ENCODE measurements at regions not wholly inside any gene's neighbourhood (a gene's known extent, or its start where the extent isn't known, plus 50 kb on each side); places are given as distances from the start of the nearest gene placed in this dataset.
"Not testable (repeated sequence)": the region's sequence is repeated elsewhere in the genome, so short reads cannot be mapped to it uniquely, and the experiment has no call there.

DNA sequence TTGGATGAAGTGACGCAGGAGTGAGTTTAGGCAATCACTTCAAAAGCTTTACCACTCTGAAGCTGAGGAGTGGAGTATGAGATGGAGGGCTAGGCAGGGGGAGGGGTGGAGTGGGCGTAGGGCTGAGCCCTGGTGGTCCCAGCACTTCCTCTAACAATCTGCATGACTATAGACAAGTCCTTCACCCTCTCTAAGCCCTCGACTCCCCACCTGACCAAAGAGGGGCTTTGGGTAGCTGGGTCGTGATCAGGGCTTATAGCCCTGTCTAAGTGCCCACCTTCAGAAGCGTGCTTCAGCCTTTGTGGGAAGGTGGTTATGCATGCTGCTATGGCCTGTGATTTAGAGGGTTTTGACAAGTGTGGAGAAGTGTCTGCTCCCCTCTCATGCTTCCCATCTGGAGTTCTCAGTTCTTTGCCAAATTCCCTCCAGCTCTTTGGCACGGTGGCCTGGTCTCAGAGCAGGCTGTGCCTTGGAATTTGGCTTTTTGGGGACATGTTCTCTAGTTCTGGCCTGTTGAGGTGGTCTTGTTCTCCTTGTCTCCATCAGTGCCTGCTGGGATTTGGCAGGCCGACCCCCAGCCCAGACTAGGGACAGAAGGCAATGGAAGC is 53.0 kb downstream of the ACTBL2 start:
- peak; percentile 34 for DNase-seq (ENCODE audit: low spot score)

DNA sequence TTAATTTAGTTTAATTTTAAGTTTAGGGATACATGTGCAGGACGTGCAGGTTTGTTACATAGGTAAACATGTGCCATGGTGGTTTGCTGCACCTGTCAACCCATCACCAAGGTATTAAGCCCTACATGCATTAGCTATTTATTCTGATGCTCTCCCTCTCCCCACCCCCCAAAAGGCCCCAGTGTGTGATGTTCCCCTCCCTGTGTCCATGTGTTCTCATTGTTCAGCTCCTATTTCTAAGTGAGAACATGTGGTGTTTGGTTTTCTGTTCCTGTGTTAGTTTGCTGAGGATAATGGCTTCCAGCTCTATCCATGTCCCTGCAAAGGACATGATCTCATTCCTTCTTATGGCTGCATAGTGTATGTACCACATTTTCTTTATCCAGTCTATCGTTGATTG is 53.6 kb downstream of the ACTBL2 start:
- DNase-seq (ENCODE audit: low spot score), result not testable (repeated sequence)

DNA sequence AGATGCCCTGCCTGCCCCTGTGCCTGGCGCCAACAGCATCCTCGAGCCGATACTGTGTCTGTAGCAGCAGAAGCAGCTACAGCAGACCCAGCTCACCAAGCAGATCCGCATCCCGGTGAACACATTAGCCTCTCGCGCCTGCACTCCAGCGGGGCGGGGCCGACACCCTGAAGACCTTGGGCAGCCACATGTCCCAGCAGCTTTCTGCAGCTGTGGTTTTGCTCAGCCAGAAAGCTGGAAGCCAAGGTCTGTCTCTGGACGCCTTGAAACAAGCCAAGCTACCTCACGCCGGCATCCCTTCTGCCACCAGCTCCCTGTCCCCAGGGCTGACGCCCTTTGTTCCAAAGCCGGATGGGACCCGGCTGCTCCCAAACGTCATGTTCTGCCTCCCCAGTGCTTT is 59.6 kb downstream of the ACTBL2 start:
- no peak for DNase-seq (ENCODE audit: low spot score)

DNA sequence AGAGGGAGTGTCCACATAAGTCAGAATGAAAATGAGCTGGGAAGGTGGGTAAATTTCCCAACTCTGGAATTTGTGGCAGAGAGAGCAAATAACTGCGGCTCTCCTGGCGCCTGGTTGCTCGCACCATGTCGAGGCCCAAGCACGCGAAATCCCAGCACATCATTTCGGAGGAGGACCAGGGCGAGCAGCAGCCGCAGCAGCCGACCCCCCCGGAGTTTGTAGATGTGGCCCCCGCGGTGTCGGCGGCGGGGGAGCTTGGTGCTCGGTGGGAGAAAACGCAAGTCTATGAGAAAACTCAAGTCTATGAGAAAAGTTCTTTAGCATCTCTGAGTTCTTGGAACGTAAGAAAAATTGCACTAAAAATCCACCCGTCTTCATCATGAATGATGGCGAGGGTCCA is 60.3 kb downstream of the ACTBL2 start:
- DNase-seq (ENCODE audit: low spot score), result no peak

DNA sequence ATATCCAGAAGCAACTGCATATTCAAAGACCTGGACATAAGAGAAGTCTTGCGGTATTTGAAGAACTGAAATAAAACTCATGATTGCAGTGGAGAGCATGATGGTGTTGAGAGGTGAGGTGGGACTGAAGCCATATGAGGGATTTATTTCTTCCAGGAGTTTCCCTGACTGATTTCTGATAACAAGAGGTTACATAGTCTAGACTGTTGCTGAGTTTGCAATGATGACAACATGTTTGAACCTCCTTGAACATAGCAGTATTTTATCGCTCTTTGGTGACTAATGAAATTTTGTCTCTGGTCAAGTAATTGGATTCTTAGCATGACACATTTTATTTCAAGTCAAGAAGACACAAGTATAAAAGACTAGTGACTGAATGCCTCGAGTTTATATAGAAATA is 61.8 kb downstream of the ACTBL2 start:
- DNase-seq (ENCODE audit: low spot score), result no peak

DNA sequence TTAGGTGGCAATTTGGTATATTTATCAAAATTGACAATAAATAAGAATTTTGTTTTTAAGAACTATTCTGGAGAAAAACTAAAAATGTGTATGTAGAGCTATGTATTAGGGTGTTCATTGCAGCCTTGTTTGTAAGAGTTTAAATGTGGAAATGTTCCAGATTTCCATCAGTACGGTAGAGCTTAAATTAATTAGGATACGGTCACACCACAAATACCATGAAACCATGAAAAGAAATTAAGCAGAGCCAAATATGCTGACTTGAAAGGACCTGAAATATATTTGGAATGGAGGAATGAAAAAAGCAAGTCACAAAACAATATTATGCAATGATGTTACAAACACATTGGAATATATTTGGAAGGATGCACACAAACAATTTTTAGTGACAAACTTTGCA is 64.6 kb downstream of the ACTBL2 start:
- no peak for DNase-seq (ENCODE audit: low spot score)

DNA sequence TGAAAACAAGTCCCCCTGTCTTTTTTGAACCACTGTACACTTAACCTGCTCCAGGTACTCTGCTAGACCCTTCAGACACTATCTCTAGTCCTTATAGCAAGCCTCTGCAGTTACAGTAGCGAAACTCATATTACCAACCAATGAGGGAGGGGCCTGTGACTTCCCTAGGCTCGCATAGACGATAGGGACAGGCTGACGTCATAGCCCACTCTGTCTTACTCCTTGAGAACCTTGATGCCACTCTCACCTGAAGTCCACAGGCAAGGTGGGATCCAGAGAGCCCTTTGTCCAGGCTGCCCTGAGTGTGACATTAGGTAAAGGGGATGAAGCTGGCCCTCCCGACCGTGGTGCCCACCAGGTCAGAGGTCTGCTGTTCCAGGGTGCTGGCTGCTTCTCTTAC is 65.3 kb downstream of the ACTBL2 start:
- DNase-seq (ENCODE audit: low spot score), result no peak

DNA sequence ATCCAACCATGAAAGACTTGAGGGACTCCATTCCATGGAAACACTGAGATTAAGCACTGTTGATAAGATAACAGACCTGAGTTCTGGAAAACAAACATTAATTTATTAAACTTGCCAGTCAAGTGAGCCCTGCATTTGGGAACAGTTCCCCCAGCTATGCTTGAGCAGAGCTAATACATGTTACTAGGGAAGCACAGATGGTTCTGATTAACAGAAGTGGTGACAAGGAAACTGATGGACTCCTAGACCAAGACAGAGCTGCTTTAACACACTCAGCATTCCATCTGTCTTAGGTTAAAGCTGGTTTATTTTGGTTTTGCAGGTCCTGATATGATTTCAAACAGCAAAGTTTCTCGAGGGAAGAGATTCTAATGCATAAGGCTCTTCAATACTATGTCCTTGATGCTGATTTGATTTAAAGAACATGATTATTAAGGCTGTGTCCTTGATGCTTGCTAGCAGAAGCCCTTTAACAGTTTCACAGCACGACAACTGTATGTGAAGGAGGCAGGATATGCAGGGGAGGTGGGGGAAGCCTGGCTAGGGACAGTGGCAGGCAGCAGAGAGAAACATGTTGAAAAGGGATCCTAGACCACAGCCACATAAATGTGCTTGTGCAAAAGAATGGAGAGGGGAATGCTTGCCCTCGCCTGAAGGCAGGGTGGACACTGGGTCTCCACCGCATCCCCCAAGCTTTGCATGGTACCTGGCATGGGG is 66.2 kb downstream of the ACTBL2 start:
- DNase-seq (ENCODE audit: low spot score), result peak; percentile 75

DNA sequence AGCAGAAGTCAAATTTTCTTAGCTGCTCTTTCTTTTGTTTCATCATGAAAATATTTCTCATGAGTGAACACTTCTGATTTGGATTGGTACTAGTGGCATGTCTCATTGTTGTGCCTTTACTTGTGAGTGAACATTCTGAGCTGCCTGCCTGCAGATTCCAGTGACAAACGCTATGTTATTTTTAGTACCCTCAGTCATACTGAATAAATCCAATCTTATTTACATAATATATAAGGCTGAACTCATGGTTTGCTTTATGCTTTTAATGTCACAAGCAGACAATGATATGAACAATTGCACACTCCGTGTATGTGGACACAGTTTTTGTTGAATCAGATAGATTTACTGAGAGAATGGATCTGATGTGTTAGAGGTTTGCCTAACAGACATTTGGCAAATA is 67.8 kb downstream of the ACTBL2 start:
- DNase-seq (ENCODE audit: low spot score), result no peak

DNA sequence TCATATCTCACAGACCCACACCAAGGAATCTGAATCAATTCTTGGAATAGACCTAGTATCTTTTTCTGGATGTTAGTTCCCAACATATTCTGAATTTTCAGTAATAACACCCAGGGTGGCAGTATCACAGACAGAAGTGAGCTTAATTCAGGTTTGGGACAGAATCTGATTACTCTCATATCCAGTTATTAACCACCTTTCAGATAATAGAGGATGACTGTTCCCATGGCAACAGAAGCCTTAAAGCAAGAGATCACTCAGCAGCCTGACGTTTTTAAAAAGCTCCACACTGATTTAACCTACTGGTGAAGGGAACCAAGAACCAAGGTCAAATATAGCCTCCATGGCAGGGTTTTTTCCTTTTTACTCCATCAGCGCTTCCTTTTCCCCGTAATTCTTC is 68.4 kb downstream of the ACTBL2 start:
- no peak for DNase-seq (ENCODE audit: low spot score)

DNA sequence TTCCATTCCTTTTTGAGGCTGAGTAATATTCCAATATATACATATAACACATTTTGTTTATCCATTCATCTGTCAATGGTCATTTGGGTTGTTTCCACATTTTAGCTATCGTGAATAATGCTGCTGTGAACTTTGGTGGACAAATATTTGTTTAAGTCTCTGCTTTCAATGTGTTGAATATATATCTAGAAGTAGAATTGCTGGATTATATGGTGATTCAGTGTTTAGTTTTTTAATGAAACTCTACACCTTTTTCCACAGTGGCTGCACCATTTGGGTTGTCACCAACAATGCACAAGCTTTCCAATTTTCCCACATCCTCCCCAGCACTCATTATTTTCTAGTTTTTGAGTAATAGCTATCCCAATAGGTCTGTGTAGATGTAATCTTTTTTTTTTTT is 69.5 kb downstream of the ACTBL2 start:
- DNase-seq (ENCODE audit: low spot score), result no peak

DNA sequence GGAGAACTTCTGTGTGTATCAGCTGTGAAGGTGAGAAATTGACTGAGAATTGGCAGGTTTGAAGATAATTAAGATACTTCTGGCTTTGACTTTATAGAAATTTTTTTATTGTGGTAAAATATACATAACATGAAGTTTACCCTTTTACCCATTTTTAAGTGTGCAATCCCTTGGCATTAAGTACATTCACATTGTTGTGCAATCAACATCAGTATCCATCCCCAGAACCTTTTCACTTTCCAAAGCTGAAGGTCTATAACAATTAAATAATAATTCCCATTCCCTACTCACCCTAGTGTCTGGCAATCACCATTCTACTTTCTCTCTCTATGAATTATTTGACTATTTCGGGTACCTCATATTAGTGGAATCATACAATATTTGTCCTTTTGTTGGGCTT is 69.9 kb downstream of the ACTBL2 start:
- no peak for DNase-seq (ENCODE audit: low spot score)

DNA sequence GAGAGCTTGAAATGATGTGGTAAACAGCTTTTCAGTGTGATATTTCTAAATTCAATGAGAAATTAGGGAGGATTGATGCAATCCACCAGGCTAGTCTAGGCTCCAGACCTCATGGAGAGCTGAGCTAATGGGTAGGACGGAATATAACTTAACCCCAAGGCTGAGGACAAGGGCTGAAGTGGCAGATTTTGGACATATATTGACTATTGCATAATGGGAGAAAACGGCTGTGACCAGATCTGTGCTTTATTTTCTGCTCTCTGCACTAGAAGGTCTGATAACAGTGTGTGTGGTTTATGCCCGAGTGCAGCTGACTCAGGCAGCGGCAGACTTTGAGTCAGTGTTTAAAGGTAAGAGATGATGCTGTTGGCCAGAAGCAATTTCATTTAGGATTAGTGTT is 70.6 kb downstream of the ACTBL2 start:
- peak; percentile 22 for DNase-seq (ENCODE audit: low spot score)

DNA sequence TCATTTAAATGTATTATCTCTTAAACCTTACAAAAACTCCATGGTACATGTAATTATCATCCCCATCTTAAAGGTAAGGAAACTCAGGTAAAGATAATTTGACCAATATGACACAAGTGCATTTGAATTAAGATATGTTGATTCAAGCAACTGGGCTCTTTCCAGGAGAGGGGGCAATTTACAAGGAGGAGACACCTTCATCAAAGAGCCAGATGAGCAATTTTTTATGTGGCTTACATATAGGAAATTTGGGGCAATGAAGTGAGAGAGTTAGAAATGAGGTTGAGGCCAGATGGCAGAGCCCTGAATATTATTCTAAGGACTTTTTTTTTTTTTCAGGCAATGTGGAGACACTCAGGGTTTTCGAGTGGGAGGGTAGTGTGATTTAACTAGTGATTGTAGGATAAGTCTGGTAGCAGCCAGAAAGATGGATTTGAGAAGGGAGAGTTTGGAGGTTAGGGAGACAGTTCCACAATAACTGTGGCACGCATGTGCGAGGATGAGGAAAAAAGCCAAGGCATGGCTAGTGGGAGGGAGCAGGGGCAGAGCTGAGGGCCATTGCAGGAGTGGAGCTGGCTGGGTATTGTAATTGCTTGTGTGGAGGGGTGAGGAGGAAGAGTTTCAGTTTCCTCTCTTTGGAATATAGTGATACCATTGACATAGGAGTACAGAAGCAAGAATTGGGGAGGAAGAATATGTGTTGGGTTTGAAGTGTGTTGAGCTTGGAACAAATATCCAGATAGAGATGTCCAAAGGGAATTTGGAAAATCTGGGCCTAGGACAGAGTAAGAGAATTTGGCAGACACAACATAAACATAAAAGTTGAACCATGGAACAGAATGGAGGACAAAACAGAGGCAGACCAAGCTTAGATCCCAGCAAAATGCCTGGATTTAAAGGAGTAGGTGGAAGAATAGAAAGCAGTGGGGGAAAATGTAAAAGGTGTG is 72.0 kb downstream of the ACTBL2 start:
- DNase-seq (ENCODE audit: low spot score), result no peak

DNA sequence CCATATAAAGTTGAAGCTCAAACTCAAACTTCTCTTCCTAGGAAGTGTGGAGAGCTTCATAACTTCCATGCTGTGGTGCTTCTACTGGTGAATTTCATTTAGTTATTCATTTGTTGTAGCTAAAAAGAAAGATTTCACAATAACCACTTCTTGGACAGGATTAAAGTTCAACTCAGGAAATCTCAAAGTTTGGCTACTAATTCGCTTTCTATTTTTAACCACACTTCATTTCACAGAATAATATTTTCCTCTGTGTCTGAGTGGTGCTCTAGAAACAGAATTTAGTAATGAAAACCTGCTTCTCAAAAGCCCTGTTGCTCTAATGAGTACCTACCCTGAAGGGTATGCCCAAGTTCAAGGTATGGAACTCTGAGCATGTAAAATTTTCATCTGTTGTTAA is 73.9 kb downstream of the ACTBL2 start:
- DNase-seq (ENCODE audit: low spot score), result peak; percentile 48

DNA sequence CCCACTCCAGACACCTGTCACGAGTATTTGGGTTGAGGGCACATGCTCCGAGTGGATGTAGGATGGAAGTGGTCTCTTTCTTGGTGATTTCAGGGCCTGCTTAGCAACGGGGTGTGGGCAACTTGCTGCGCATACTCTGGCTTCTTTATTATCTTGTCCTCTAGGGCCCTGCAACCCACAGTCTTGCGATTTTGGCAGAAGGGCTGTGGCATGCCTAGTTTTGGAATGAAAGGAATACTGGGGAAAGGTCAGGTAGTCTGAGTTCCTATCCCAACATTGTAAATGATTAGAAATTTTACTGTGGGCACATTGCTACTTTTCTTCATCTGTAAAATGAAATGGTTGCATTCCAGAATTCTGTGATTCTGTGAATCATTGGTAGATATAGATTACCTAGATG is 74.3 kb downstream of the ACTBL2 start:
- no peak for DNase-seq (ENCODE audit: low spot score)

DNA sequence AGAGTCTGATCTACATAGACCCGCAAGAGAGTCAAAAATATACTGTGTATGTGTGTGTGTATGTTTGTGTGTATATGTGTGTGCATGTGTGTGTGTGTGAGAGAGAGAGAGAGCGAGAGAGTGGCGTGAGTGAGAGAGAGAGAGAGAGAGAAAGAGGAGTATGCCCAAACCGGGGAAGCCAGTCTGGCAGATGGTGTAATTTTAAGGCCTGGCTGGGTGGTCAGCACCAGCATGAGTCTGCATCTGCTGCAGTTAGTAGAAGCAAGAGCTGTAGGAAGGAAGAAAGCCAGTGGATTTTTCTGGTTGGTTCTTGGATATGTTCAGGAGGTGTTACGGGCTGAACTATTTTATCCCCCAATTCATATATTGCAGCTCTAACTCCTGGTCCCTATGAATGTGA is 75.2 kb downstream of the ACTBL2 start:
- DNase-seq (ENCODE audit: low spot score), result no peak

DNA sequence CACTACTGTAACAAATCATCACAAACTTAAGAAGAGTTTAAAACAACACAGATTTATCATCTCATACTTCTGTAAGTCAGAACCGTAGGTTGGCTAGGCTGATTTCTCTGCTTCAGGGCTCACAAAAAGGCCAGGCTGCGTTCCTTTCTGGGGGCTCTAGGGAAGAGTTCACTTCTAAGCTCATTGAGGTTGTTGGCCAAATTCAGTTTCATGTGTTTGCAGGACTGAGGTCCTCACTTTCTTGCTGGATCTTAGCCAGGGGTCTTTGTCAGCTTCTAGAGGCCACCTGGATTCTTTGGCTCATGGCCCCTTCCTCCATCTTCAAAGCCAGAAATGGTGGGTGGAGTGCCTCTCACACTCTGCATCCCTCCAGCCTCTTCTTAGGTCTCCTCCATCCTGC is 76.0 kb downstream of the ACTBL2 start:
- DNase-seq (ENCODE audit: low spot score), result no peak

DNA sequence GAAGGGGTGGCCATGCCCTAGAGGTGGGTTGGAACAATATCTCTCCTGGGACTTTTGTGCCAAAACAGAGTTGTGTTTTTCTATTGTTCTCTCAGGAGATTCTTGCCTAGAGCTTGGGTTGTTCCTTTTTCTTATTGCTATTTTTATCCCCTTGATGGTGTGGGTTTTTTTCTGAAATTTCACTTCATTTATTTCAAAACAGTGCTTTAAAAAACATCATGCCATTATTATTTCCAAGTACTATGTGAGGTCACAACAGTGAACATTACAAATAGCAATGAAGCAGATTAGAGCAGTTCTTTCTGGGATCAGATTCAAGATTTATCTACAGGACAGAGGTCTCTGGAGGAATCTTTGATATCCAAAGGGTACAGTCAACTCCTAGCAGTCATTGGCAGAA is 76.6 kb downstream of the ACTBL2 start:
- no peak for DNase-seq (ENCODE audit: low spot score)

DNA sequence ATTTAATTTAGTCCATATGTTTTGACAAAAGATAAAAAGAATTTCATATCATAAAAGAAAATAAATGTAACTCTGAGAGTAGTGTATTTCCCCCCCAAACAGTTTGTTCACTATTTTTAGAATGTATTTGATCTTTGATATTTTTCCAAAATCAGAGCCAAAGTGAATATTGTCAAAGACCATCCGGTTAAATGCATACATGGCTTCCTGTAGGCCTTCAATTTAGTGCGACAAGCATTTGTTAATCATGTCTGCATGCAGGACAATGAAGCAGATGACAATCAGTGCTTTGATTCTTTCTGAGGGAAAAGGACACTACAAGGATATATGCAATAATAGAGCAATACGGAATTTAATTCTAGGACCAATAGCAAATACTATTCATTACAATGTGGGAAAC is 79.8 kb downstream of the ACTBL2 start:
- no peak for DNase-seq (ENCODE audit: low spot score)

DNA sequence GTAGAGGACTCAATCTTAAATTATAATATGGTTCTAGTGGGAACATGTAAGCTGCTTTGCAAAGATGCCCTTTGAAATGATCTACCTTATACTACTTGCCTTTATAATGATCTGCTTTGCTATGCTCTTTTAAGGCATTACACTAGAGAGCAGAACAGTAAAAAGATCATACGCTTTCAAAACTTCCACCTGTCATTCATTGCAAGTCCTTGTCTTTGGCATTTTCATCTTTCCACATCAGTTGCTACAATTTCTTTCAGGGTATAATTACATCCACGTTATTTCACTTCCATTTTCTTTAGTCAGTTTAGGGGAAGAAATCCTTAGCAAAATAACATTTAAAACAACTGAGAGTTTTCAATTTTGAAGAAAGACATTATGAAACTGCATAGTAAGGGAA is 80.3 kb downstream of the ACTBL2 start:
- DNase-seq (ENCODE audit: low spot score), result no peak

DNA sequence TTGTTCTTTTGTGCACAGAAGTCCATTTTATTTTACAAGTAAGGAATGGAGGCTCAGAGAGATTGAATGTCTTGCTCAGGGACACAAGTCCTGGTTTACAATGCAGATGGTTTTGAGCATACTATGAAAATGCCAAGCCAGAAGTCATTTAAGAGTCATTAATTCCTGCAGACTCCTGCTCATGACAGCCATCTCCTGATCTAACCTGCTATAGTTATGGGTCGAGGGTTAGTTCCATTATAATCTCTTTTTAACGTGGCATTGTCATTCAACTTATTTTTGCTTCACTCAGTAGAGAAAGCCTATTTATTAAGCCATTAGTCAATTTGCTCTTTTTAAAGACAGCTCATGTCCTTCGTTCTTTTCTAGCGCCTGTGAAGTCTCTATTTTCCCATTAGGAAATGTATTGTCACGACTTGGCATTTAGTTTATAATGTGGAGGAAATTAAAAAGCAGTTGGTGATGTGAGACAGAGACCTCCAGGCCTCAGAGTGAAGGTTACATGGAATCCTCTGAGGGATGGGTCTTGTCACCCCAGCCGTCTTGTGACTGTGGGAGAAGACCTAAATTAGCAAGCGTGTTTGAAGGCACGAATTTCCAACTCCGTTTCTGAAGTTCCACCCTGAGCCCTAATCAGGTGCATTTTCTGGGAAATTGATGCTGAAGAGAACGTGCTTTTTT is 84.1 kb downstream of the ACTBL2 start:
- DNase-seq (ENCODE audit: low spot score), result no peak

DNA sequence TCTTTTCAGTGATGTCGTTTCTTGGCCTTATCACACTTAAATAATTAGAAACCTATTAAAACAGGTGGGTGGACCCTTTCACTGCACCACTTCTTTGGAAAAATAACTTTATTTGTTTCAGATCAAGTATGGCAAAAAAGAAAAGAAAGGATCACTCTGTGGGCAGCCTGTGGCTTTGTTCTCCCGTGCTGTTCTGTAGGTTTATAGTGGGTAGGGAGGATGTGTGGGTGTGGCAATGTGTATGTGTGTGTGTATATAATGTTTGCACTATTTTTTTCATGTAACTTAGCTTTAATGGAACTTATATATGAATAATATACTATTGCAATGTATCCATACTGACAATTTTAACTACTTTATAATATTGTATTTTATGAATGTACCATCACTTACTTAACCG is 85.9 kb downstream of the ACTBL2 start:
- DNase-seq (ENCODE audit: low spot score), result no peak

Data from AG20443 (cell line).